GM21786 (cell line): ENCODE measurements at regions not wholly inside any gene's neighbourhood (a gene's known extent, or its start where the extent isn't known, plus 50 kb on each side); places are given as distances from the start of the nearest gene placed in this dataset.

Source experiments
- ATAC-seq: cut with Tn5 transposase; IDR thresholded peaks from one replicate; pipeline ENCODE4 v1.9.1; 2021; ENCODE audit not compliant: unreplicated experiment

GRCh38 chr7:96495751-96496216, 173.9 kb upstream of the SLC25A13 start:
- no peak for ATAC-seq

GRCh38 chr7:96486681-96487080, 164.8 kb upstream of the SLC25A13 start:
- ATAC-seq = no peak

GRCh38 chr7:96484845-96485244, 162.9 kb upstream of the SLC25A13 start:
- no peak for ATAC-seq

GRCh38 chr7:96484091-96484490, 162.2 kb upstream of the SLC25A13 start:
- ATAC-seq = no peak

- no peak for ATAC-seq
These were observed 159.9 kb upstream of the SLC25A13 start for GRCh38 chr7:96481796-96482195.

- ATAC-seq = no peak
These were observed 157.2 kb upstream of the SLC25A13 start for GRCh38 chr7:96479015-96479645.

- ATAC-seq = no peak
These were observed 149.7 kb upstream of the SLC25A13 start for GRCh38 chr7:96471606-96472005.

- no peak for ATAC-seq
These were observed 130.2 kb upstream of the SLC25A13 start for GRCh38 chr7:96452146-96452545.

- no peak for ATAC-seq
These were observed 127.2 kb upstream of the SLC25A13 start for GRCh38 chr7:96449094-96449493.

- ATAC-seq = no peak
These were observed 125.3 kb upstream of the SLC25A13 start for GRCh38 chr7:96447109-96447645.

GRCh38 chr7:96441436-96442084, 119.7 kb upstream of the SLC25A13 start:
- no peak for ATAC-seq

GRCh38 chr7:96440328-96440727, 118.4 kb upstream of the SLC25A13 start:
- no peak for ATAC-seq

- ATAC-seq = no peak
These were observed 115.0 kb upstream of the SLC25A13 start for GRCh38 chr7:96436880-96437279.

- no peak for ATAC-seq
These were observed 108.5 kb upstream of the SLC25A13 start for GRCh38 chr7:96430356-96430755.

- ATAC-seq = no peak
These were observed 105.2 kb upstream of the SLC25A13 start for GRCh38 chr7:96427143-96427542.

GRCh38 chr7:96426685-96427084, 104.8 kb upstream of the SLC25A13 start:
- ATAC-seq = no peak

GRCh38 chr7:96426027-96426426, 104.1 kb upstream of the SLC25A13 start:
- no peak for ATAC-seq

- ATAC-seq = no peak
These were observed 102.5 kb upstream of the SLC25A13 start for GRCh38 chr7:96424411-96424810.

GRCh38 chr7:96422388-96422787, 100.5 kb upstream of the SLC25A13 start:
- no peak for ATAC-seq

- no peak for ATAC-seq
These were observed 96.7 kb upstream of the SLC25A13 start for GRCh38 chr7:96418581-96418980.

- no peak for ATAC-seq
These were observed 95.9 kb upstream of the SLC25A13 start for GRCh38 chr7:96417784-96418183.

- ATAC-seq = no peak
These were observed 94.7 kb upstream of the SLC25A13 start for GRCh38 chr7:96416599-96416998.
